Glutamatergic neuron (in vitro differentiated cells): ENCODE measurements at regions not wholly inside any gene's neighbourhood (a gene's known extent, or its start where the extent isn't known, plus 50 kb on each side); places are given as distances from the start of the nearest gene placed in this dataset.

Source experiments
- DNase-seq: peaks from one replicate; pipeline ENCODE4 v3.0.0; 2022
- H3K27ac Mint-ChIP-seq: one replicate; pipeline ENCODE4 v1.8.0; 2020; ENCODE audit warnings: mild to moderate bottlenecking, mixed read lengths, inconsistent platforms; ENCODE audit not compliant: unreplicated experiment
- H3K27me3 Mint-ChIP-seq: one replicate; pipeline ENCODE4 v1.8.0; 2020; ENCODE audit warnings: mild to moderate bottlenecking, moderate library complexity, mixed read lengths, inconsistent platforms; ENCODE audit not compliant: unreplicated experiment
- H3K36me3 Mint-ChIP-seq: one replicate; pipeline ENCODE4 v1.8.0; 2020; ENCODE audit warnings: mild to moderate bottlenecking, mixed read lengths, inconsistent platforms; ENCODE audit not compliant: unreplicated experiment
- H3K4me1 Mint-ChIP-seq: one replicate; pipeline ENCODE4 v1.8.0; 2020; ENCODE audit warnings: mild to moderate bottlenecking, low read depth, mixed read lengths, inconsistent platforms; ENCODE audit not compliant: unreplicated experiment
- H3K4me3 Mint-ChIP-seq: one replicate; pipeline ENCODE4 v1.8.0; 2020; ENCODE audit warnings: mild to moderate bottlenecking, mixed read lengths, inconsistent platforms; ENCODE audit not compliant: unreplicated experiment
- H3K9me3 Mint-ChIP-seq: one replicate; pipeline ENCODE4 v1.8.0; 2020; ENCODE audit warnings: mild to moderate bottlenecking, moderate library complexity, mixed read lengths, inconsistent platforms; ENCODE audit not compliant: unreplicated experiment
- TF ChIP-seq, protein P1 (sequence below): fragments of 200-600 bp; sonication (generic); IDR thresholded peaks from one replicate; pipeline ENCODE4 v1.5.0; 2021; ENCODE audit not compliant: partially characterized antibody, unreplicated experiment

DNA sequence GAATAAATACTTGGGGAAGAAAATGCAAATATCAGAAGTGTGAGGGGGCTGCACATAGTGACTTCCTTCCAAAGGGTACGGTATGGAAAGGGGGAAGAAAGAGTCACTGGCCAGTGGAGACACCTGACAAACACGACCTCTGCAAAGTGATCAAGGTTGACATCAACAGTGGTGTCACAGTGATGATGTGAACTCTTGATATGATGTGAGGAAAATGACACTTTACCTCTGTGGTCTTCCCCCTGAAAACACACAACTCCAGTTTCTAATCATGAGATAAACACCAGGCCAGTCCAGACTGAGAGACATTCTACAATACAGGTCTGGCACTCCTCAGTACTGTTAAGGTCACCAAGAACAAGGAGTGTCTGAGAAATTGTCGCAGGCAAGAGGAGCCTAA is 169.7 kb downstream of the BUB3 start:
- no peak overlapping the region for H3K4me3 Mint-ChIP-seq
- peaks cover 2% of the 10 kb centered on the region for H3K27me3 Mint-ChIP-seq
- no peak for DNase-seq
- H3K9me3 Mint-ChIP-seq: no peaks in the 10 kb centered on the region
- no peaks in the 10 kb centered on the region for H3K4me1 Mint-ChIP-seq
- no peak overlapping the region for H3K27ac Mint-ChIP-seq
- no peaks in the 10 kb centered on the region for H3K36me3 Mint-ChIP-seq
- TF ChIP-seq, protein P1, sequence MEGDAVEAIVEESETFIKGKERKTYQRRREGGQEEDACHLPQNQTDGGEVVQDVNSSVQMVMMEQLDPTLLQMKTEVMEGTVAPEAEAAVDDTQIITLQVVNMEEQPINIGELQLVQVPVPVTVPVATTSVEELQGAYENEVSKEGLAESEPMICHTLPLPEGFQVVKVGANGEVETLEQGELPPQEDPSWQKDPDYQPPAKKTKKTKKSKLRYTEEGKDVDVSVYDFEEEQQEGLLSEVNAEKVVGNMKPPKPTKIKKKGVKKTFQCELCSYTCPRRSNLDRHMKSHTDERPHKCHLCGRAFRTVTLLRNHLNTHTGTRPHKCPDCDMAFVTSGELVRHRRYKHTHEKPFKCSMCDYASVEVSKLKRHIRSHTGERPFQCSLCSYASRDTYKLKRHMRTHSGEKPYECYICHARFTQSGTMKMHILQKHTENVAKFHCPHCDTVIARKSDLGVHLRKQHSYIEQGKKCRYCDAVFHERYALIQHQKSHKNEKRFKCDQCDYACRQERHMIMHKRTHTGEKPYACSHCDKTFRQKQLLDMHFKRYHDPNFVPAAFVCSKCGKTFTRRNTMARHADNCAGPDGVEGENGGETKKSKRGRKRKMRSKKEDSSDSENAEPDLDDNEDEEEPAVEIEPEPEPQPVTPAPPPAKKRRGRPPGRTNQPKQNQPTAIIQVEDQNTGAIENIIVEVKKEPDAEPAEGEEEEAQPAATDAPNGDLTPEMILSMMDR: no peak

DNA sequence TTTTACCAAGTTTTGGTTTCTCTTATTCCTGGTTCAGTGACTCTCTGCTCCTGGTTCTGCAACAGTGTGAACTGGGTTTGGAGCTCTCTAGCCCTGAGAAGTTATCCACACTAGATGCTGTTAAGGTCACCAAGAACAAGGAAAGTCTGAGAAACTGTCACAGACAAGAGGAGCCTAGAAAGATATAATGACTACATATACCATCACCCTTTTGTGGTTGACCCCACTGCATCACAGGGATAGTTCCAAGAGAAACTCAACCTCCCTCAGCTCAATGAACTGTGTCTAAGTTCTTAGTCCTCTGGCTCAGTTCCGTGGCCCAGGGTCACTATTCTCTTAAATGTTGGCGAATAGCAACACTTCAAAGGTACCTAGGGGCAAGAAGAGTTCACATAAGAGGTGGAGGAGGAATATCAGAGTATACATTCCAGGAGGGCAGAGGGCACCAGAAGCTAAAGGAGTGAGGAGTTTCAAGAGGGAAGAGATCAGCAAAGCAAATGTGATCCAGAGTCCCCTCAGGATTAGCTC is 171.5 kb downstream of the BUB3 start:
- TF ChIP-seq, protein P1: no peak
- no peaks in the 10 kb centered on the region for H3K36me3 Mint-ChIP-seq
- no peak overlapping the region for H3K4me3 Mint-ChIP-seq
- H3K27me3 Mint-ChIP-seq: peaks cover 2% of the 10 kb centered on the region
- no peak overlapping the region for H3K27ac Mint-ChIP-seq
- no peaks in the 10 kb centered on the region for H3K9me3 Mint-ChIP-seq
- no peak for DNase-seq
- H3K4me1 Mint-ChIP-seq: no peaks in the 10 kb centered on the region

DNA sequence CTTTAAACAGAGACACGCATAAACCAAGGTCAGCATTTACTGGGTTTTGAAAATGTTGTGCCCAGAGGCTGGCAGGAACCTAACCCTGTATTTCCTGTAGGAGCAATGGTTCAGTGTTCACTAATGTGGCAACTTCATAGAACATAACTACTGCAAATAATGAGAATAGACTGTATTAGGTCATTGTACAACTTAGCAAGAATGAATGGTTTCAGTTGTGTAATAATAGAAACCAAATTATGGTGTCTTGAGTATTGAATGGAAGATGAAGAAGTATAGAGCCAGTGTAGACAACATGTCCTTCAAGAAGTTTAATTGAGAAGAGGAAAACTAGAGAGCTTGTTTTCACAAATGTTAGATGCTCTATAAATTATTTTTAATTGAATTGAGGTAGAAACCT is 172.5 kb downstream of the BUB3 start:
- Mint-ChIP-seq H3K36me3 (no peaks in the 10 kb centered on the region), H3K27me3 (peaks cover 2% of the 10 kb centered on the region), H3K27ac (no peak overlapping the region), H3K4me1 (no peaks in the 10 kb centered on the region), H3K9me3 (no peaks in the 10 kb centered on the region), H3K4me3 (no peak overlapping the region)
- DNase-seq: no peak
- TF ChIP-seq, protein P1: no peak

DNA sequence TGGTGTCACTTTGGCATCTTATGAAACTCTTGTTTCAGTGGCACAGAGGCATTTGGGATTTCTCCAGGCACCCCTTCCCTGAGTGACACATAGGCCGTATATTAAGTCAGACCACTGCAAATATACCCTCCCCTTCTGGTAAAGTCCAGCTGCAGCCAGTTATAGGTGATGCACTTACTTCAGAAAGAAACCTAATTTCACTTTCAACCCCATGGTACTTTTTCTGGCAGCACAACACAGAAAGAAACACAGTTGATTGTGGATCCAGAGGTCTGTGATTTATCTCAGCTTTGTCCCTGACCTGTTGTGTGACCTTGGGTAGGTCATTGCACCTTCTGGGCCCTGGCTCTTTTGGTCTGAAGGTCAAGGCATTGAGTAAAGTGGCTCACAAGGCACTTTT is 173.2 kb downstream of the BUB3 start:
- Mint-ChIP-seq H3K9me3 (no peaks in the 10 kb centered on the region), H3K27ac (no peak overlapping the region), H3K27me3 (peaks cover 2% of the 10 kb centered on the region), H3K4me3 (no peak overlapping the region), H3K36me3 (no peaks in the 10 kb centered on the region), H3K4me1 (no peaks in the 10 kb centered on the region)
- DNase-seq: no peak
- TF ChIP-seq, protein P1: no peak

DNA sequence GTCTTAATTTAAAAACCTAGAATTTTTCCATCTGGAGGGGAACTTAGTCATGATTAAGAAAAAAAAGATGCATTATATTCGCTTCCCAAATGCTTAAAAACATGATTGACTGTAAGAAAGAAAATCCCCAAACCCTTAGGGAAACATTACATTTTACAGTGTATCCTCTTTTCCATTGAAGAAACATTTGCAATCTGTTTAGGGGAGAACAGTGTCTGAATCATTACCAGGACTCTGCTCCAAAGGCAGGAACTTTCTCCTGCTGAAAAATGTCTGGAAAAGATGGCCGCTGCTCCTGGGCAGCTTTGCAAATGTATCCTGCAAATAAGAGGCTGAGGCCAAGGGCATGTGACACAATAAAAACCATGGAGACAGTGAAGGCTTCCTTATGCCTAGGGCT is 173.7 kb downstream of the BUB3 start:
- Mint-ChIP-seq H3K9me3 (no peaks in the 10 kb centered on the region), H3K27me3 (no peaks in the 10 kb centered on the region), H3K36me3 (no peaks in the 10 kb centered on the region), H3K4me3 (no peak overlapping the region), H3K27ac (no peak overlapping the region), H3K4me1 (no peaks in the 10 kb centered on the region)
- DNase-seq: no peak
- TF ChIP-seq, protein P1: no peak
